Neural crest cell (in vitro differentiated cells): ENCODE measurements at regions not wholly inside any gene's neighbourhood (a gene's known extent, or its start where the extent isn't known, plus 50 kb on each side); places are given as distances from the start of the nearest gene placed in this dataset.
"Not testable (repeated sequence)": the region's sequence is repeated elsewhere in the genome, so short reads cannot be mapped to it uniquely, and the experiment has no call there.

Experiments
- DNase-seq: peaks from one replicate; pipeline ENCODE4 v3.0.0; 2021; ENCODE audit warnings: low read depth, mixed read lengths, low spot score
- H3K27ac Mint-ChIP-seq: one replicate; pipeline ENCODE4 v1.8.0; 2021; ENCODE audit warnings: mild to moderate bottlenecking, mixed read lengths; ENCODE audit not compliant: unreplicated experiment
- H3K27me3 Mint-ChIP-seq: 2 replicates; pipeline ENCODE4 v1.8.0; 2021; ENCODE audit warnings: low read depth, mild to moderate bottlenecking, mixed read lengths
- H3K36me3 Mint-ChIP-seq: 2 replicates; pipeline ENCODE4 v1.8.0; 2021; ENCODE audit warnings: low read depth, mild to moderate bottlenecking, mixed read lengths
- H3K4me1 Mint-ChIP-seq: 2 replicates; pipeline ENCODE4 v1.8.0; 2021; ENCODE audit warnings: mixed read lengths
- H3K4me3 Mint-ChIP-seq: one replicate; pipeline ENCODE4 v1.8.0; 2021; ENCODE audit warnings: mild to moderate bottlenecking, mixed read lengths
- H3K9me3 Mint-ChIP-seq: 2 replicates; pipeline ENCODE4 v1.8.0; 2021; ENCODE audit warnings: mixed read lengths
- TF ChIP-seq, protein P1 (sequence below): fragments of 200-600 bp; sonication (generic); conservative IDR thresholded peaks from 2 replicates; pipeline ENCODE4 v1.5.0; 2021; ENCODE audit warnings: antibody characterized with exemption, mild to moderate bottlenecking

DNA sequence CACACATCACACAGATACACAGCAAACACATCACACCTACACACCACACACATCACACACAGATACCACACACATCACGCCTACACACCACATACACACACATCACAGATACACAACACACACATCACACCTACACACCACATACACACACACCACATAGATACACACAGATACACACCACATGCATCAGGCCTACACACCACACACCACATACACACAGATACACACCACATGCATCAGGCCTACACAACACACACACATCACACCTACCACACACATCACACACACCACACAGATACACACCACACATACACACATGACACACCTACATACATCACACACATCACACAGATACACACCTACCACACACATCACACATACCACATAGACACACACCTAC is 158.8 kb downstream of the NDUFA10 start:
- H3K36me3 Mint-ChIP-seq = no peaks in the 10 kb centered on the region

DNA sequence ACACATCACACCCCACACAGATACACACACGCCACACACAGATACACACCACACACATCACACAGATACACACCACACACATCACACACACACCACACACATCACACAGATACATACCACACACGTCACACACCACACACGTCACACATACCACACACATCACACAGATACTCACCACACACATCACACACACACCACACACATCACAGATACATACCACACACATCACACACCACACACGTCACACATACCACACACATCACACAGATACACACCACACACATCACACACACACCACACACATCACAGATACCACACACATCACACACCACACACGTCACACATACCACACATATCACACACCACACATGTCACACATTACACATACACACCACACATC is 159.3 kb downstream of the NDUFA10 start:
- H3K27me3 Mint-ChIP-seq, H3K4me3 Mint-ChIP-seq, H3K27ac Mint-ChIP-seq, H3K36me3 Mint-ChIP-seq, H3K4me1 Mint-ChIP-seq, H3K9me3 Mint-ChIP-seq, DNase-seq: not testable (repeated sequence)

More for the DNA sequence above, 158.8 kb downstream of the NDUFA10 start:
- DNase-seq = no peak
- TF ChIP-seq, protein P1, sequence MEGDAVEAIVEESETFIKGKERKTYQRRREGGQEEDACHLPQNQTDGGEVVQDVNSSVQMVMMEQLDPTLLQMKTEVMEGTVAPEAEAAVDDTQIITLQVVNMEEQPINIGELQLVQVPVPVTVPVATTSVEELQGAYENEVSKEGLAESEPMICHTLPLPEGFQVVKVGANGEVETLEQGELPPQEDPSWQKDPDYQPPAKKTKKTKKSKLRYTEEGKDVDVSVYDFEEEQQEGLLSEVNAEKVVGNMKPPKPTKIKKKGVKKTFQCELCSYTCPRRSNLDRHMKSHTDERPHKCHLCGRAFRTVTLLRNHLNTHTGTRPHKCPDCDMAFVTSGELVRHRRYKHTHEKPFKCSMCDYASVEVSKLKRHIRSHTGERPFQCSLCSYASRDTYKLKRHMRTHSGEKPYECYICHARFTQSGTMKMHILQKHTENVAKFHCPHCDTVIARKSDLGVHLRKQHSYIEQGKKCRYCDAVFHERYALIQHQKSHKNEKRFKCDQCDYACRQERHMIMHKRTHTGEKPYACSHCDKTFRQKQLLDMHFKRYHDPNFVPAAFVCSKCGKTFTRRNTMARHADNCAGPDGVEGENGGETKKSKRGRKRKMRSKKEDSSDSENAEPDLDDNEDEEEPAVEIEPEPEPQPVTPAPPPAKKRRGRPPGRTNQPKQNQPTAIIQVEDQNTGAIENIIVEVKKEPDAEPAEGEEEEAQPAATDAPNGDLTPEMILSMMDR = no peak
- H3K27me3 Mint-ChIP-seq = no peaks in the 10 kb centered on the region
- H3K4me3 Mint-ChIP-seq = no peak overlapping the region
- H3K9me3 Mint-ChIP-seq = no peaks in the 10 kb centered on the region
- H3K27ac Mint-ChIP-seq = no peak overlapping the region
- H3K4me1 Mint-ChIP-seq = no peaks in the 10 kb centered on the region

GRCh38 chr2:239865059-239865639 is 160.0 kb downstream of the NDUFA10 start:
- Mint-ChIP-seq H3K27ac (no peak overlapping the region), H3K4me3 (no peak overlapping the region), H3K27me3 (no peaks in the 10 kb centered on the region), H3K36me3 (no peaks in the 10 kb centered on the region), H3K9me3 (no peaks in the 10 kb centered on the region), H3K4me1 (peaks cover 7% of the 10 kb centered on the region)
- DNase-seq = no peak
- TF ChIP-seq, protein P1 = no peak

- H3K4me3 Mint-ChIP-seq = no peak overlapping the region
- H3K9me3 Mint-ChIP-seq = no peaks in the 10 kb centered on the region
- H3K27me3 Mint-ChIP-seq = no peaks in the 10 kb centered on the region
- TF ChIP-seq, protein P1 = no peak
- no peak overlapping the region for H3K27ac Mint-ChIP-seq
- H3K4me1 Mint-ChIP-seq = peaks cover 9% of the 10 kb centered on the region
- DNase-seq = no peak
- H3K36me3 Mint-ChIP-seq = no peaks in the 10 kb centered on the region
These were observed 160.7 kb downstream of the NDUFA10 start for GRCh38 chr2:239864247-239865058.

- peaks cover 4% of the 10 kb centered on the region for H3K36me3 Mint-ChIP-seq
- no peak for DNase-seq
- no peaks in the 10 kb centered on the region for H3K27me3 Mint-ChIP-seq
- H3K9me3 Mint-ChIP-seq = peaks cover 4% of the 10 kb centered on the region
- no peak overlapping the region for H3K4me3 Mint-ChIP-seq
- TF ChIP-seq, protein P1 = no peak
- H3K4me1 Mint-ChIP-seq = peaks cover 25% of the 10 kb centered on the region
- no peak overlapping the region for H3K27ac Mint-ChIP-seq
These were observed 162.5 kb downstream of the NDUFA10 start for GRCh38 chr2:239862613-239863012.

- peak; percentile 36 for DNase-seq
- Mint-ChIP-seq H3K4me3 (peak overlapping the region; percentile 28), H3K9me3 (peaks cover 9% of the 10 kb centered on the region), H3K27me3 (no peaks in the 10 kb centered on the region), H3K27ac (peak overlapping the region; percentile 57), H3K36me3 (peaks cover 4% of the 10 kb centered on the region), H3K4me1 (peaks cover 46% of the 10 kb centered on the region)
- TF ChIP-seq, protein P1 = no peak
These were observed 167.0 kb downstream of the NDUFA10 start for GRCh38 chr2:239858179-239858578.
